ENCODE measurements at regions not wholly inside any gene's neighbourhood (a gene's known extent, or its start where the extent isn't known, plus 50 kb on each side); places are given as distances from the start of the nearest gene placed in this dataset.

DNA sequence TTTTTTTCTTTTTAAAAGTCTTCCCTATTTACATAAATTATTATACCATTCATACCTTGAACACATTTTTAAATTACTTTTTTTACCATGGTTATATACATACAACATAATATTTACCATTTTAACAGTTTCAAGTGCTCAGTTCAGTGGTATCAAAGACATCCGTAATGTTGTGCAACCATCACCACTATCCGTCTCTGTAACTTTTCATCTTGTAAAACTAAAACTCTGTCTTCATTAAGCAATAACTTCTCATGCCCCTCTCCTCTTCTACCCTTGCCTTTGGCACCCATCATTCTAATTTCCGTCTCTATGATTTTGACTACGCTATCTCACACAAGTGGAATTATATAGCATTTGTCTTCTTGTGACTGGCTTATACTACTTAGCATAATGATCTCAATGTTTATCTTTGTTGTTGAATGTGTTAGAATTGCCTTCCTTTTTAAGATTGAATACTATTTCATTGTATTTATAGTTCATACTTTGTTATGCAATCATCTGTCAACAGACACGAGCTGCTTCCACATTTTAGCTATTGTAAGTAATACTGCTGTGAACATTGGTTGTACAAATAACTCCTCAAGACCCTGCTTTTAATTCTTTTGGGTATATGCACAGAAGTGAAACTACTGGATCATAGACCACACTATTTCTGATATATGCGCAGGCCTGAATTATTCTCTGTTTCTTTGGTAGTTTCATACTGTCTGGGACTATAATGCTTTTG is 689.5 kb upstream of the NCAM2 start:
- no peak overlapping the region for H3K4me3 Mint-ChIP-seq
- TF ChIP-seq, protein P1, sequence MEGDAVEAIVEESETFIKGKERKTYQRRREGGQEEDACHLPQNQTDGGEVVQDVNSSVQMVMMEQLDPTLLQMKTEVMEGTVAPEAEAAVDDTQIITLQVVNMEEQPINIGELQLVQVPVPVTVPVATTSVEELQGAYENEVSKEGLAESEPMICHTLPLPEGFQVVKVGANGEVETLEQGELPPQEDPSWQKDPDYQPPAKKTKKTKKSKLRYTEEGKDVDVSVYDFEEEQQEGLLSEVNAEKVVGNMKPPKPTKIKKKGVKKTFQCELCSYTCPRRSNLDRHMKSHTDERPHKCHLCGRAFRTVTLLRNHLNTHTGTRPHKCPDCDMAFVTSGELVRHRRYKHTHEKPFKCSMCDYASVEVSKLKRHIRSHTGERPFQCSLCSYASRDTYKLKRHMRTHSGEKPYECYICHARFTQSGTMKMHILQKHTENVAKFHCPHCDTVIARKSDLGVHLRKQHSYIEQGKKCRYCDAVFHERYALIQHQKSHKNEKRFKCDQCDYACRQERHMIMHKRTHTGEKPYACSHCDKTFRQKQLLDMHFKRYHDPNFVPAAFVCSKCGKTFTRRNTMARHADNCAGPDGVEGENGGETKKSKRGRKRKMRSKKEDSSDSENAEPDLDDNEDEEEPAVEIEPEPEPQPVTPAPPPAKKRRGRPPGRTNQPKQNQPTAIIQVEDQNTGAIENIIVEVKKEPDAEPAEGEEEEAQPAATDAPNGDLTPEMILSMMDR (IDR thresholded peaks at IDR 0.05; ENCODE audit: unreplicated experiment), result no peak
- no peaks in the 10 kb centered on the region for H3K36me3 Mint-ChIP-seq
- no peaks in the 10 kb centered on the region for H3K27me3 Mint-ChIP-seq (ENCODE audit: low read depth)
- no peak overlapping the region for H3K27ac Mint-ChIP-seq
- DNase-seq (ENCODE audit: low spot score in 2 of 2, unreplicated experiment in 2 of 2), result no peak
- H3K4me1 Mint-ChIP-seq, result peaks cover 20% of the 10 kb centered on the region
- no peaks in the 10 kb centered on the region for H3K9me3 Mint-ChIP-seq

DNA sequence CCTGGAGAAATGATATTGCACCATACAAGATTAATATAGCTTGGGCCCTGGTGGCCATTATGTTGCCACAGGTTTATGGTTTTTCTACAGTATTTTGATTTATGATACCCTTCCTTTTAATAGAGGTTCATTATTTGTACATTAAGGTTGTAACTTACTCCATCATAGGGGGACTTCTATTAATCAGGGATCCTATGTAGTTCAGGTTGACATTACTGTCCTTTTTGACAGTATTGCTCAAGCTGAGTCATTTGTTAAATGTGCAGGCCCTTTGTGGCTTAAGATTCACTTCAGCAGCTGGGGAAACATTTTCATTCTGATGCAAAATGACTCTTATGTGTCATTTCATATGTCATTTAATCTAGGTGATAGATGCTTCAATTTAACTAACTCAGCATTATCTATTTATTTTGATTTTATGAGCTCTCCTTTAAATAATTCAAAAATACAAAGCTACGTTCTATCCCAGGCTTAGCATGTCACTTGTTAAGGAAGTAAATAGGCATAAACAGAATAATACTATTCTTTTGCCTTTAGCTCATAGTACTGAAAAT is 686.9 kb upstream of the NCAM2 start:
- peaks cover 17% of the 10 kb centered on the region for H3K4me1 Mint-ChIP-seq
- no peak overlapping the region for H3K4me3 Mint-ChIP-seq
- H3K9me3 Mint-ChIP-seq, result peaks cover 21% of the 10 kb centered on the region
- peaks cover 8% of the 10 kb centered on the region for H3K36me3 Mint-ChIP-seq
- TF ChIP-seq, protein P1 (IDR thresholded peaks at IDR 0.05; ENCODE audit: unreplicated experiment), result no peak
- no peaks in the 10 kb centered on the region for H3K27me3 Mint-ChIP-seq (ENCODE audit: low read depth)
- no peak for DNase-seq (ENCODE audit: low spot score in 2 of 2, unreplicated experiment in 2 of 2)
- H3K27ac Mint-ChIP-seq, result no peak overlapping the region

DNA sequence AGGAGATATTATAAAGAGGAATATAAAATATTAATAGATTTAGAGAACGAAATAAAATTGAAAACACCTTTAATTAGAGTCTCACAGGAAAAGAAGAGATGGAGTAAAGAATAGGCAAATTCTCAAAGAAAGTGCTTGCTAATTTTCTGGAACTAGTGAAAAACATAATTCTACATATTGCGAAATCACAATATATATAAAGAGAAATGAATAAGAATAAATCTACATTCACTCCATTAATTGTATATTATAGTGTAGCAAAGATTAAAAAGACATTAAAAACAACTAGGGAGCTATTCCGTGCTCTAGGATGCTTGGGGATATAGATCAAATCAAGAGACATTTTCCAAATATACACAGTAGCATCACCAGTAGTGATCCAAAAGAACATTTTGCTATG is 685.2 kb upstream of the NCAM2 start:
- Mint-ChIP-seq H3K27ac (no peak overlapping the region), H3K27me3 (ENCODE audit: low read depth) (no peaks in the 10 kb centered on the region), H3K9me3 (peaks cover 31% of the 10 kb centered on the region), H3K4me3 (no peak overlapping the region), H3K36me3 (peaks cover 8% of the 10 kb centered on the region), H3K4me1 (peaks cover 17% of the 10 kb centered on the region)
- no peak for DNase-seq (ENCODE audit: low spot score in 2 of 2, unreplicated experiment in 2 of 2)
- TF ChIP-seq, protein P1 (IDR thresholded peaks at IDR 0.05; ENCODE audit: unreplicated experiment), result no peak

DNA sequence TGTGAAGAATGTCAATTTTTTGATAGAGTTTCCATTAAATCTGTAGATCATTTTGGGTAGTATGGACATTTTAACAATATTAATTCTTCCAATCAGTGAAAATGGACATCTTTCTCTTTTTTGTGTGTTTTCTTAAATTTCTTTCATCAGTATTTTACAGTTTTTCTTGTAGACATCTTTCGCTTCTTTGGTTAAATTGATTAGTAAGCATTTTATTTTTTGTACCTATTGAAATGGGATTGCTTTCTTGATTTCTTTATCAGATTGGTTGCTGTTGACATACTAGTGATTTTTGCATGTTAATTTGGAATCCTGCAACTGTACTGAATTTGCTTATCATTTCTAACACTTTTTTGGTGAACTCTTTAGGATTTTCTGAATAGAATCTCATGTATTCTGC is 683.2 kb upstream of the NCAM2 start:
- Mint-ChIP-seq H3K4me3 (no peak overlapping the region), H3K27ac (no peak overlapping the region), H3K4me1 (peaks cover 10% of the 10 kb centered on the region), H3K27me3 (ENCODE audit: low read depth) (no peaks in the 10 kb centered on the region), H3K36me3 (peaks cover 8% of the 10 kb centered on the region), H3K9me3 (peaks cover 31% of the 10 kb centered on the region)
- no peak for DNase-seq (ENCODE audit: low spot score in 2 of 2, unreplicated experiment in 2 of 2)
- TF ChIP-seq, protein P1 (IDR thresholded peaks at IDR 0.05; ENCODE audit: unreplicated experiment), result no peak

DNA sequence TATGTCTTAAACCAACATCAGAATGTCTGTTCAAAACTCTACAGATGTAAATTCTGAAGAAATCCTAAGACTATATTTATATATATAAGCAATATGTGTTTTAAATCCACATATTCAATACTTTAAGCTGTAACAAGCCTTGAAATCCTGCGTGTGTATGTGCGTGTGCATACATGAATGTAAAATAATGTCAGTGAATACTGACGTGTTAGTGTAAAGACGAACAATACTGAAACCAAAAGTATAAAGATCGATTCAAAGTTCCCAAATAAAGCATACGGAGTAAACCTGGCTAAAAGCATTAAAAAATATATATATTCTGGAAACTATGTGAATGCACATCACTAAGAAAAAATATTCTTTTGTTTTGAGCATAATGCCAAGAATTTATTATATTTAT is 668.6 kb upstream of the NCAM2 start:
- TF ChIP-seq, protein P1 (IDR thresholded peaks at IDR 0.05; ENCODE audit: unreplicated experiment), result no peak
- Mint-ChIP-seq H3K36me3 (peaks cover 3% of the 10 kb centered on the region), H3K4me1 (no peaks in the 10 kb centered on the region), H3K4me3 (no peak overlapping the region), H3K9me3 (peaks cover 10% of the 10 kb centered on the region), H3K27me3 (ENCODE audit: low read depth) (no peaks in the 10 kb centered on the region), H3K27ac (no peak overlapping the region)
- no peak for DNase-seq (ENCODE audit: low spot score in 2 of 2, unreplicated experiment in 2 of 2)

Data from mesothelial cell of epicardium (in vitro differentiated cells).